GM18951 (cell line): ENCODE measurements at regions not wholly inside any gene's neighbourhood (a gene's known extent, or its start where the extent isn't known, plus 50 kb on each side); places are given as distances from the start of the nearest gene placed in this dataset.

ENCODE experiments used
- POLR2A ChIP-seq: IDR thresholded peaks from 4 replicates; pipeline ENCODE4 v1.6.1; 2011; ENCODE audit warnings: mild to moderate bottlenecking; ENCODE audit not compliant: insufficient read length, insufficient read depth; ENCODE audit errors: extremely low read depth
- in situ Hi-C: fragments of 300-500 bp; cut with MboI; formaldehyde crosslinking; loops from one replicate; pipeline ENCODE4 v1.12.0; 2022; ENCODE audit warnings: low sequenced_read_pairs, mixed read lengths, inconsistent platforms; ENCODE audit not compliant: unreplicated experiment

DNA sequence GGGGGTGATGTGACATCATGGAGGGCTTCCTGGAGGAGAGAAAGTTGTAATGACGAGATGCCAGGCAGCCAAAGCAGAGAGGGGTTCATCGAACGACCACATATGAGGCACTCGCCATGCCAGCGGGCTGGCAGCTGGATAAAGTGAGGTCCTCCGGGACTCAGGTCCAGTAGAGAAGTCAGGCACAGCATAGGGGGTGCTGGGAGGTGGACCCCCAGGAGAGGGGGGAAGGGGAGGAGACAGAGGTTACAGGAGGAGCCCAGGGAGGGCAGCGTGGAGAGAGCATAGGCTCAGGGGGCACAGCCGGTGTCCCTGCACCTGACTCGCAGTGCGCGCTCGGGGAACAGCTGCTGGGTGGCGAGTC, 174.7 kb downstream of the BMP7 start:
- no peak for TF ChIP-seq POLR2A

DNA sequence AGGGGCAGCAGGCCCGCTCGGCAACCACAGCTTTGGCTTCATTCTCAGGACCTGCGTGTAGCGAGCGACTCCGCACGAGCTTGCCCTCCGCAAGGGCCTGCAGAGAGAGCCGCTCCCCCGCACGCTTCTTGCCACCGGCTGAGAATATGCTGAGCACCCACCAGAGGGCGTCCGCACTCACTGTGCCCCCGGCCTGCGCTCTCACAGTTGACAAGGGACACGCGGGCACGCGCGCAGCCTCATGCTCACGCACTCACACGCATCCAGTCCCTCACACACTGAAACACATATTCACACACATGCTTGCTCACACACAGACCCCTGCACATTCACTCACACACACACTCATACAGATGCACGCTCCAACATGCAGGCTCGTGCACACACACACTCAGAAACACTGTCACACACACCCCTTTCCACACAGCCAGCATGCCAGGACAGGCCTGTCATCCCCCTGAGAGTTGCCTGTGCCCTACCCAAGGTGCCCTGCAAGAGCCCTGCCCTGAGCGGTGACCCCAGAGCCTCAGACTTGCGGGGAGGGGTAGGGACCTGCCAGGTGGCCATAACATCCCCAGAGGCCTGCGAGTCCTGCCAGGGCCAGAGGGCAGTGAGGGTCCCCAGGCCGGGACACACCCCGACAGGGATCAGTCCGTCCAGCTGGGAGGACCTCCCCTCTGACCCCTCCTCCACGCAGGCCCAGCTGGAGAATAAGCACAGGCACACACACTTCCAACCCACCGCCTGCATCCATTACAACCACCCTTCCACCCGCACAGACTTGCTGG, 174.1 kb downstream of the BMP7 start:
- TF ChIP-seq POLR2A, result no peak
- in situ Hi-C loops, result loop anchor here (25.0 kb wide), 1 partner anchor 470 kb away; the partner anchor contains the start of gene PCK1

More for the DNA sequence above, 174.7 kb downstream of the BMP7 start:
- in situ Hi-C loops, result loop anchor here (25.0 kb wide), 1 partner anchor 471 kb away; the partner anchor contains the start of gene PCK1

DNA sequence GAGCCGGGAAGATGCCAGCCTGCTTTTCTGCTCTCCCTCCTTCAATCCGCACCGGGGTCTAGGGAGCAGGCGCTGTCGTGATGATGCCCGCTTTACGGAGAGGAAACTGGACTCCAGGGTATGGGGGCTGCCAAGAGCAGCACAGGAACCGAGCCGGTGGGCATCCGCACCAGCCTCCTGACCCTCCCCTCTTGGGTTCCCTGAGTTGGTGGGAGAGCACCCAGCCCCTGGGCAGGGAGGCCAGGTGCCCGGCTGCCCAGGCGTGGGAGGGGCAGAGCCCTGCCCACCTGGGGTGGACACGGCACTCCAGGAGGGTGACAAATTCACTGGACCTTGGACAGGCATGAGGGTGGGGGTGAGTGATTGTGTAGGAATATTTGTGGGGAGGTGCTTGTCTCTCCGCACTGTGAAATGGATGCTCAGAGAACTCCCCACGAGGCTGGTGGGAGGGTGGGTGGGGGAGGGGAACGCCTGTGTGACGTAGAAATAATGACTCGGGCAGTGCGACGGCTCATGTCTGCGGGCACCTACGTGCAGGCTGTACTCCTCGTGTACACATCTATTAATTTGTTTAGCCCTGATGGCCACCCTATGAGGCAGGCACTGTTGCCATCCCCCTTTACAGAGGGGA, 173.4 kb downstream of the BMP7 start:
- TF ChIP-seq POLR2A, result no peak
- in situ Hi-C loops, result loop anchor here (25.0 kb wide), 1 partner anchor 469 kb away; the partner anchor contains the start of gene PCK1

DNA sequence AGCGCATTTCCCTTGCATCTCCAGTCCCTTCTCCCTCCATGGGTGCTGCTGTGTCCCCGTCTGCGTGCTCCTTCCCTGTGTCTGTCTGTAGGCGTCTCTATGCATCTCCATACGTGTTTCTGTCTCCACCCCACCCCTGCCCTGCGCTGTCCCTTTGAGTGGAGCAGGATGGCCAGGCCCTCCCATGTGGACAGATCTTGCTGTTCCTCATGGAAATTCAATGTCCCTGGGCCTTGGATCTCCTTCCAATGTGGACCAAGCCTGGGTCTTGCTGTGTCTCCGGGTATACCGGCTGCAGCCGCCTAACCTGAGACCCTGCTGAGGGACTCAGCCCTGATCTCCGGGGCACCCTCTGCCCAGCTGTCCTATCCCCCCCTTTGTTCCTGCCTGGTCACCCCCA, 172.7 kb downstream of the BMP7 start:
- no peak for TF ChIP-seq POLR2A

DNA sequence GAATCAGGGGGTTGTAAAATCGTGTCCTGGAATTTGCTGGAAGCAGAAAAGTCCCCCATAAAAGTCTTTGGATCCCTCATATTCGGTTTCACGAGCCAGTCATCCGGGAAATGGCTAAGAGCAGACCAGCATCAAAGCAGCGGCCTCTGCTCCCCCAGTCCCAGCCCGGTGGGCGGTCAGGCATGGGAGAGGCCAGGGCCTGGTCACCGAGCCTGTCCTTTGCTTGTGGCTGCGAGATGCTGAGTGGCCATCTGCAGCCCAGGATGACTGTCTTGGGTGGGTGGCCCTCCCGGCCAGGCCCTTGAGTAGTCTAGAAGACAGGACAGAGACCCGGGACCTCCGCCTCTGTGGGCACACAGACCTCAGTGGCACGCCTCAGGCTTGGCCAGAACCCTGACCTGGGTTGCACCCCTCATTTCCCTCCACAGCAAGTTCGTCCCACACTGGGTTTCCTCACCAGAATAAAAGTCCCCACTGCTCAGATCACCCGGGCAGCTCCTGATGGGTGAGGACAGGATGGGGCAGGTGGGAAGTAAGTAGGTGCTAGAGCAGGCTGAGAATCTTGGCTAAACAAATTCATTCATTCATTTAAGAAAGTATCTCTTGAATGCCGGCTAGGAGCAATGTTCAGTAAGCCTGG, 172.1 kb downstream of the BMP7 start:
- in situ Hi-C loops, result loop anchor here (25.0 kb wide), 1 partner anchor 468 kb away; the partner anchor contains the start of gene PCK1
- no peak for TF ChIP-seq POLR2A

More for the DNA sequence above, 172.7 kb downstream of the BMP7 start:
- in situ Hi-C loops, result loop anchor here (25.0 kb wide), 1 partner anchor 469 kb away; the partner anchor contains the start of gene PCK1

DNA sequence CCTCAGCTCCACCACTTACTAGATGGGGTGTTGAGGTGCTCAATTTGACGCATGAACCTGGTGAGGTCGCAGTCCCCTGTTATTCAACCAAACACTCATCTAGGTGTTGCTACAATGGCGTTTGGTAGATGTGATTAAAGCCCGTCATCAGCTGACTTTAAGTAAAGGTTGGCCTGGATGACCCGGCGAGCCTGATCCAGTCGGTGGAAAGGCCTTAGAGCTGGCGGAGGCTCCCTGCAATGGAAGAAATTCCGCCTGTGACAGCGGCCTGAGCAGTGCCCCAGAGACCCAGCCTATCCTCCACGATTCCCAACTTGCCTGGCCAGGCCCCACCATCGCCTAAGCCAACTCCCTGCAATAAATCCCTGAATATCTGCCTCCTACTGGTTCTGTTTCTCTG, 171.4 kb downstream of the BMP7 start:
- in situ Hi-C loops, result loop anchor here (25.0 kb wide), 1 partner anchor 467 kb away; the partner anchor contains the start of gene PCK1

DNA sequence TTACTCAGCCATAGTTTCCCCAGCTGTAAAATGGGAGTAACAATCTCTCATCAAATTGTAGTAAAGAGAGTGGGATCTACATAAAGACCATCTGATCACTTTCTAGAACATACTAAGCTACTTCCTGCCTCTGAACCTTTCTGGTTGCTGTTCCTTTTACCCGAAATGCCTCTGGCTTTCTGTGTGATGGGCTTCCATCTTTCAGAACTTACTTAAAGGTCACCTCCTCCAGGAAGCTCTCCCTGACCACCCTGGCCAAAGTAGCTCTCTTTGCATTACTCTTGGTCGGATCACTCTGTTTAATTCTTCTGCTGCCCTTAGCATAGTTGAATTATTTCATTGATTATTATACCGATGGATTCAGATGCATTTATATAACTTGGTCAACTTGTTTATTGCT, 171.0 kb downstream of the BMP7 start:
- no peak for TF ChIP-seq POLR2A
- in situ Hi-C loops, result loop anchor here (25.0 kb wide), 1 partner anchor 467 kb away; the partner anchor contains the start of gene PCK1

More for the DNA sequence above, 171.4 kb downstream of the BMP7 start:
- TF ChIP-seq POLR2A, result no peak

DNA sequence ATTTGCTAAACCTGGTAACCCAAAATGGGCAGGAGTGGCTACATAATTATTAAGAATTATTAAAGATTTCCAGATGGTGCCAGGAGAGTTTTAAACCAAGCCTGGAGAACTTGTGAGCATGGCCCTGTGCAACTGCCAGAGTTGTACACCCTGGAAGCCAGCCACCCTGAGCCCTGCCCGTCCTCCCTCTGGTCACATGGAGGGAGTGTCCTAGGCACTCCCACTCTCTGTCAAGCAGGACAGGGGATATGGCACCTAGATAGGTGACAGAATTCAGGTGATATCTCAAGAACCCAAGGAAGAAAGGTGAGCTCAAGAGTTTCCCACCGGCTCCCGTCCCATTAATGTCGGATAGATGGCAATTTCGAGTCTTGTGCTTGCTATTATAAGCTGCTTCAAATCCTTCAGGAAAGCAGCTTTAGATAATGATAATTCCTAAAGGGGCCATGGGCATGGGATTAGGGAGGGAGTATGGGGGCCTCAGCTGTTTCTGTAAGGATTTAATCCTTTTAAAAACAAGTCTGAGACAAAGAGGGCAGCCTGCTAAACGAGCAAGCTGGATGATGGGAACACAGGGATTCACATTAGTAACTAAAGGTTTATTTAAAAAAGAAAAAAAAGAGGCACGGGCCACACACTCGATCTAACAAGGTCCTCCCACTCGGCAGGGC, 169.1 kb downstream of the BMP7 start:
- no peak for TF ChIP-seq POLR2A
- in situ Hi-C loops, result loop anchor here (25.0 kb wide), 1 partner anchor 465 kb away; the partner anchor contains the start of gene PCK1

DNA sequence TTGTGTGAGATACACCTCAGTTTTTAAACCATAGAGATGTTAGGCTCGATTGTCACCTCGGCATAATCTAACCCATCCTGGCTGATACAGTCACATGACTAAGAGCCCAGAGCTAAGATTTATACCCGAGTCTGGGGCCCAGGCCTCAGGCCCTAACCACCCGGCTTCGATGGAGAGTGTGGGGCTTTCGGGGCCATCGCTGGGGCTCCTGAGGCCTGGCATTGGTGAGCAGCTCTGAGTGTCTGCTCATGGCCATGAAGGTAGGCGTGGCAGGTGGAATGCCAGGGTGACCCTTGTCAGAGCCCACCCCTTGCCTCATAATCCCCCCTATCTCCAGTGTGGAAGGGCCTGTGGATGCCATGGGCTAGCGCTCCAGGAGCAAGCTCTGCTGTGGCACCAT, 164.3 kb downstream of the BMP7 start:
- in situ Hi-C loops, result no loop called here
- no peak for TF ChIP-seq POLR2A

DNA sequence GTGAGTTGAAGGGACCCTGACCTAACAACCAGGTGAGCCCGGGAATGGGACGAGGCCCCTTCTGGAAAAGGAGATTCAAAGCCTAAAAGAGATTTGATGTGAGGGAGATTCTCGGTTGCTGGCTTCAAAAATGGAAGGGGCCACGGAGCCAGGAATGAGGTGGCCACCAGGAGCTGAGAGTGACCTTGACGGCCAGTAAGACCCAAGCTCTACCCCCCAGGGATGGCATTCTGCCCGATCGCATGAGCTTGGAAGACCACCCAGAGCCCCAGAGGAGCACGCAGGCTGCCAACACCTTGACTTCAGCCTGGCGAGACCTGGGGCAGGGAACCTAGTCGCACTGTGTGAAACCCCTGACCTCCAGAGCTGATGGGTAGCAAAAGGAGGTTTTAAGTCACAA, 163.9 kb downstream of the BMP7 start:
- in situ Hi-C loops, result no loop called here
- TF ChIP-seq POLR2A, result no peak

DNA sequence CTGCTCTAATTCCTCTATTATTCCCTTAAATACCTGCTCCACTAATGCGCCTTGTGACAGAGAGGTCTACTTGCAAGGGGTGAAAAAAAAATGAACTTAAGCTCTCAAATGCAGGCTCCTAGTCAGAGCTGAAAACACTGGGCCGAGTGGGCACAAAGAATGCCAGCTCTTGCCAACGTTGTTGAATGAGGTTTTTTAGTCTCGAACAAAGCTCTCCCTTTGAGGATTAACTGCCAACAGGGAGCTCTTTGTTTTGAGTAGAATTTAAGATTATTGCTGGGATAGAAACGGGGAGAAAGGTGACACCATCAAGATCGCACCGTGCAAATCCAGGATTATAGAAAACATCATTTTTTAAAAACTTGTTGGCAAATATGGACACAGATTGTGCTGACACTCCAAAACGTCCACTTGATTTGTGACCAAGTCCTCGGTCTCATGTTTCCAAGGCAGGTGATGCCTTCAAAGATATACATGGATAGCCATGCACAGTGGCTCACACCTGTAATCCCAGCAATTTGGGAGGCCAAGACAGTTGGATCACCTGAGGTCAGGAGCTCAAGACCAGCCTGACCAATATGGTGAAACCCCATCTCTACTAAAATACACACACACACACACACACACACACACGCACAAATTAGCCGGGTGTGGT, 163.2 kb downstream of the BMP7 start:
- in situ Hi-C loops, result no loop called here
- no peak for TF ChIP-seq POLR2A

DNA sequence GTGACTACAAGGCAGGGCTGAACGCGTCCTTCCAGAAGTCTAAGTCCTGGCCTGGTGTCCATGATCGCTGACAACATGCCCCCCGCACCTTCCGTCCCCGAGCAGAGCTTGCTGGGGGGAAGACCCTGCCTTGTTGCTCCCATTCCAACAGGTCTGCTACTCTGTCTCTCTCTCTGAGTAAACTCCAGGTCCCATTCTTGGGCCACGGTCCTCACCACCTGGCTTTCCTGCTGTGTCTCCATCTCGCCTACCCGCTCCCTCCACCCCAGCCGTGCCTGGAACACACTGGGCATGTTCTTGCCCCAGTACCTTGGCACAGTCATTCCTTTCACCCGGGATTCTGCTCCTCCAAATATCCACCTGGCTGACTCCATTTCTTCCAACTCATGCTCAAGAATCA, 162.3 kb downstream of the BMP7 start:
- in situ Hi-C loops, result no loop called here
- no peak for TF ChIP-seq POLR2A
